ENCODE measurements at regions not wholly inside any gene's neighbourhood (a gene's known extent, or its start where the extent isn't known, plus 50 kb on each side); places are given as distances from the start of the nearest gene placed in this dataset.
A peak's percentile ranks its signal among the peaks of the same experiment; 100 is the strongest.

DNA sequence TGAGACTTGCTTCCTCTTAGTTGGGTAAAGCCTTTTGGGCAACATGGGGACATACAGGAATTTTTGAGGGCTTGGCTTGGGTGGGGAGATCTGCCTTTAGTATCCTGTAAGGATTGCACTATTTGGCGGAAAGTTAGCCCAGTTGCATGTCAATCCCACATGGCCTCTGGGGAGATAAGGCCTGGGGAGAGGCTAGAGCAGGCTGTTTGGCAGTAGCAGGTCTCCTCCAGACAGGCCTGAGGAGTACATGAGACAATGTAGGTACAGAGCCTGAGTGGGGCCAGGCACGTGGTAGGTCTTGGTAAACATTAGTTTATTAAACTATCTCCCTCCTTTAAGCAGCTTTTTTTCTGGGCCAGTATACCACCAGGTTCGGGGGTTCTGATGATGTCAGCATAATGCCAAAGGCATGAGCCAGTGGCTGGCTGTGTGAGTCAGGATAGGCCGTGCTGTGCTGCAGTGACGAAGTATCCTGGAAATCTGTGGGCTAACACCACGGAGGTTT lies 147.9 kb downstream of the VEGFA start:
- WGBS, 2 donors, result 78 to 86% methylated on average over 6 of the region's 6 CpGs
- Histone ChIP-seq H3K27ac (no peak overlapping the region), H3K4me3 (no peak overlapping the region), H3K9me3 (no peaks in the 10 kb centered on the region), H3K27me3 (no peaks in the 10 kb centered on the region), H3K36me3 (no peaks in the 10 kb centered on the region), H3K4me1 (no peaks in the 10 kb centered on the region)
- DNase-seq, result no peak
- intact Hi-C loops (cut with DNase I), result no loop called here
- no peak for TF ChIP-seq EP300 (IDR thresholded peaks at IDR 0.05)
- no peak for TF ChIP-seq CTCF (IDR thresholded peaks at IDR 0.05)
- no peak for TF ChIP-seq POLR2A (IDR thresholded peaks at IDR 0.05)
- TF ChIP-seq POLR2AphosphoS5 (IDR thresholded peaks at IDR 0.05), result no peak

- no peak overlapping the region for H3K27ac ChIP-seq
- H3K27me3 ChIP-seq, result no peaks in the 10 kb centered on the region
- intact Hi-C loops (cut with DNase I), result no loop called here
- H3K36me3 ChIP-seq, result no peaks in the 10 kb centered on the region
- TF ChIP-seq EP300 (IDR thresholded peaks at IDR 0.05) (no peak), POLR2AphosphoS5 (IDR thresholded peaks at IDR 0.05) (peak in 1 of 4 donors; percentile 21)
- DNase-seq, result peak; percentile 76
- 37 to 67% methylated on average over 12 of the region's 12 CpGs for WGBS, 2 donors
- H3K9me3 ChIP-seq, result no peaks in the 10 kb centered on the region
- no peaks in the 10 kb centered on the region for H3K4me1 ChIP-seq
- H3K4me3 ChIP-seq, result no peak overlapping the region
These were observed 147.2 kb downstream of the VEGFA start for GRCh38 chr6:43916924-43917877.

DNA sequence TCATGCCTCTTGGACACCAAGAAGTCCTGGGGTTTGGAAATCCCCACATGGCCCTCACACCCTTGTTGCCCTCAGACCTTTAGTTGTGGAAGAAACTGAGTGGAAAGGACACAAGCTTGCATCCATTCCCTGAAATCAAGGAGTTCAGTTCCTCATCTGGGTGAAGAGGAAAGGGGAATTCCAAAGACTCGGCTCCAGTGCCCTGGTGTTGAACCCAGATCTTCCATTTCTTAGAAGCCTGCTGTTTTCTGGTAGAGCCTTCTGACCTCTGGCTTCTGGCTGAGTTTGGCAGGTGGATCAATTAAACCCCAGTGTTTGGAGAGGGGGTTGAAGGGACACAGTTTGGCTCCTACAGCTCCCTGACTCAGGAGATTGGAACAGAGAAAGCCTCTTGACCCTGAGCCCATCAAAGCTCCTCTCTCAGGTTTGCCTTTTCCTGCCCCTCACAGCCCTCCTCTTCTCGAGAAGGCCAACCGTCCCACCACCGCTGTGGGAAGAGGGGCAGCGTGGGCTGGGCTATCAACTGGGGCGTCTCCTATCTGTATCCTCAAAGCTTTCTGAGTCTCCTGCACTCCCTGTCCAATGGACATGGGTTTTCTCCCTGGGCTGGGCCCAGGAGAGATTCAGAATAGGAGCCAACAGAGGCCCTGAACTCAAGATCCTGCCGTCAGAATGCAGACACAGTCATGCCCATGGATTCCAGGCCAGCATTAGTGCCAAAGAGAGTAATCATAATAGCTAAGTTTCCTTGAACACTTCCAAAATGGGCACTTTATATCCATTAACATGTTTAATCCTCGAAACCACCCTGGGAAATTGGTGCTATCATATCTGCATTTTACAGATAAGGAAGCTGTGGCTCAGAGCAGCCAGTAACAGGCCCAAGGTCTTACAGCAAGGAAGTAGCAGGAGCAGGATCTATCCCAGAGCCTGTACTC lies 146.2 kb downstream of the VEGFA start:
- H3K4me1 ChIP-seq, result no peaks in the 10 kb centered on the region
- intact Hi-C loops (cut with DNase I), result no loop called here

GRCh38 chr6:43915208-43915869 lies 145.3 kb downstream of the VEGFA start:
- no peak for TF ChIP-seq EP300 (IDR thresholded peaks at IDR 0.05)
- TF ChIP-seq CTCF (IDR thresholded peaks at IDR 0.05), result no peak
- TF ChIP-seq POLR2AphosphoS5 (IDR thresholded peaks at IDR 0.05), result no peak
- TF ChIP-seq POLR2A (IDR thresholded peaks at IDR 0.05), result no peak

More for the DNA sequence above, 146.2 kb downstream of the VEGFA start:
- no peak for TF ChIP-seq CTCF (IDR thresholded peaks at IDR 0.05)
- no peak for TF ChIP-seq POLR2AphosphoS5 (IDR thresholded peaks at IDR 0.05)
- no peak for TF ChIP-seq POLR2A (IDR thresholded peaks at IDR 0.05)
- no peak for TF ChIP-seq EP300 (IDR thresholded peaks at IDR 0.05)
- Histone ChIP-seq H3K27ac (no peak overlapping the region), H3K27me3 (no peaks in the 10 kb centered on the region), H3K36me3 (no peaks in the 10 kb centered on the region), H3K9me3 (no peaks in the 10 kb centered on the region), H3K4me3 (no peak overlapping the region)
- 58 to 82% methylated on average over 8 of the region's 8 CpGs for WGBS, 2 donors
- no peak for DNase-seq

More at GRCh38 chr6:43915208-43915869, 145.3 kb downstream of the VEGFA start:
- Histone ChIP-seq H3K27me3 (no peaks in the 10 kb centered on the region), H3K4me1 (no peaks in the 10 kb centered on the region), H3K27ac (no peak overlapping the region), H3K4me3 (no peak overlapping the region), H3K9me3 (no peaks in the 10 kb centered on the region), H3K36me3 (no peaks in the 10 kb centered on the region)
- intact Hi-C loops (cut with DNase I), result no loop called here
- WGBS, 2 donors, result 86 to 87% methylated on average over 7 of the region's 7 CpGs
- DNase-seq, result no peak

Measured in sigmoid colon (tissue), 6 donors.